GM12878 (cell line): ENCODE measurements at regions not wholly inside any gene's neighbourhood (a gene's known extent, or its start where the extent isn't known, plus 50 kb on each side); places are given as distances from the start of the nearest gene placed in this dataset.

Experiments used
- EZH2 ChIP-seq: IDR thresholded peaks from 2 replicates; pipeline ENCODE4 v1.6.1; 2012; ENCODE audit warnings: low read depth, mild to moderate bottlenecking, control low read depth, inconsistent platforms, low read length, borderline replicate concordance; ENCODE audit not compliant: control insufficient read depth
- MXI1 ChIP-seq: fragments of 150-350 bp; IDR thresholded peaks from 2 replicates; pipeline ENCODE4 v1.6.1; 2011; ENCODE audit warnings: low read depth, mild to moderate bottlenecking, inconsistent platforms, low read length, improper control_type of control experiment
- NR2F1 ChIP-seq: fragments of 450-650 bp; conservative IDR thresholded peaks from 2 replicates; pipeline ENCODE4 v1.6.1; 2017; ENCODE audit warnings: mild to moderate bottlenecking
- POLR2A ChIP-seq: IDR thresholded peaks from 2 replicates; pipeline ENCODE4 v1.6.1; 2011; ENCODE audit warnings: low read depth, mild to moderate bottlenecking, low read length
- POU2F2 ChIP-seq: IDR thresholded peaks from 3 replicates; pipeline ENCODE4 v1.6.1; 2011; ENCODE audit warnings: low read depth, mild to moderate bottlenecking, low read length, borderline replicate concordance
- ZBTB33 ChIP-seq: fragments of 450-650 bp; IDR thresholded peaks from 2 replicates; pipeline ENCODE4 v1.6.1; 2017; ENCODE audit warnings: mild to moderate bottlenecking
- TF ChIP-seq, protein P1 (sequence below), 3 experiments: IDR thresholded peaks in 2 of 3; conservative IDR thresholded peaks in 1 of 3; 2 replicates each; pipeline ENCODE4 v1.5.1; 2011; ENCODE audit warnings: low read depth in 3 of 3, low read length in 3 of 3, mild to moderate bottlenecking in 3 of 3, control low read depth in 2 of 3, moderate library complexity in 2 of 3, inconsistent platforms in 1 of 3, mixed read lengths in 1 of 3; ENCODE audit not compliant: control insufficient read depth in 2 of 3, insufficient read depth in 1 of 3; ENCODE audit errors: extremely low read depth in 1 of 3

DNA sequence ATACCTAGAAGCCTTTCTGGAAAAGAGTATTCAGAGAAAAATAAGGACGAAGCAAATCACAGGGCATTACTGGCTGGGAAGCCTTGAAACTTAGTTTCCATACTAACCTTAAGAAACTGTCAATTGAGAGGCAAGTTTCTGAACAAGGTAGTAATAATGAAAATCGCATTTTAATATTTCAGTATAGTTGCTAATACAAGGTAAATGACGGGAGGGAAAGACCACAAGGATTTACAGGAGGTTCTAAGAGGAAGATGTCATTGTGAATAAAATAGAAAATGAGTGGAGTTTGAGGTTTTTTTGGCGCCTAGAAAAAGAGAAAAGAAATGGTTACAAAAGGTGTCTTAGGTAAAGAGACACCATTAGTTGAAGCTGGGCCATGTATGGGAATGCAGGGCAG lies 53.9 kb upstream of the AIG1 start:
- TF ChIP-seq EZH2 (no peak), NR2F1 (no peak), MXI1 (no peak), POLR2A (no peak), POU2F2 (no peak), ZBTB33 (no peak)
- TF ChIP-seq, protein P1, sequence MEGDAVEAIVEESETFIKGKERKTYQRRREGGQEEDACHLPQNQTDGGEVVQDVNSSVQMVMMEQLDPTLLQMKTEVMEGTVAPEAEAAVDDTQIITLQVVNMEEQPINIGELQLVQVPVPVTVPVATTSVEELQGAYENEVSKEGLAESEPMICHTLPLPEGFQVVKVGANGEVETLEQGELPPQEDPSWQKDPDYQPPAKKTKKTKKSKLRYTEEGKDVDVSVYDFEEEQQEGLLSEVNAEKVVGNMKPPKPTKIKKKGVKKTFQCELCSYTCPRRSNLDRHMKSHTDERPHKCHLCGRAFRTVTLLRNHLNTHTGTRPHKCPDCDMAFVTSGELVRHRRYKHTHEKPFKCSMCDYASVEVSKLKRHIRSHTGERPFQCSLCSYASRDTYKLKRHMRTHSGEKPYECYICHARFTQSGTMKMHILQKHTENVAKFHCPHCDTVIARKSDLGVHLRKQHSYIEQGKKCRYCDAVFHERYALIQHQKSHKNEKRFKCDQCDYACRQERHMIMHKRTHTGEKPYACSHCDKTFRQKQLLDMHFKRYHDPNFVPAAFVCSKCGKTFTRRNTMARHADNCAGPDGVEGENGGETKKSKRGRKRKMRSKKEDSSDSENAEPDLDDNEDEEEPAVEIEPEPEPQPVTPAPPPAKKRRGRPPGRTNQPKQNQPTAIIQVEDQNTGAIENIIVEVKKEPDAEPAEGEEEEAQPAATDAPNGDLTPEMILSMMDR (IDR thresholded peaks at IDR 0.05 in 2 of 3, conservative IDR thresholded peaks at IDR 0.05 in 1 of 3; ENCODE audit: control insufficient read depth in 2 of 3, extremely low read depth in 1 of 3, insufficient read depth in 1 of 3, low read depth in 3 of 3, low read length in 3 of 3): no peak
